HG02588 (cell line): ENCODE measurements at regions not wholly inside any gene's neighbourhood (a gene's known extent, or its start where the extent isn't known, plus 50 kb on each side); places are given as distances from the start of the nearest gene placed in this dataset.

Experiments
- ATAC-seq: cut with Tn5 transposase; IDR thresholded peaks from one replicate; pipeline ENCODE4 v1.9.1; 2021; ENCODE audit warnings: mild to moderate bottlenecking, moderate library complexity; ENCODE audit not compliant: unreplicated experiment

DNA sequence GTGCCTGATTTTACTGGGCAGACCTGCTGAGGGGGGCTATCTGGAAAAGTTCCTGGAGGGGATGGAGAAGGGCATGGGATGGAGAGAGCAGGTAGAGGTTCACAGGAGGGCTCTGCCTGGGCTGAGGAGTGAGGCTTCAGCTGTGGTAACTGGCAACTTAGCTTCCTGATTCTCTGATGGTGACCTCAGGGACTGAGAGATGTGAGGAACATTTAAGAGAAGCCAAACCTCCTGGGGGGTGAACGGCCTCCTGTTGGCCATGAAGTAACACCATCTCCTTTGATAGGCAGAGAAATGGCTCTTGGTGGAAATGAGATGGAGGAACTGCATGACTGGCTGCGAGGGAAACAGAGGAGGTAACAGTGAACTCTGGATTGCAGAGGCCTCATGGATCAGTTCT, 97.3 kb upstream of the ROPN1 start:
- ATAC-seq = no peak

DNA sequence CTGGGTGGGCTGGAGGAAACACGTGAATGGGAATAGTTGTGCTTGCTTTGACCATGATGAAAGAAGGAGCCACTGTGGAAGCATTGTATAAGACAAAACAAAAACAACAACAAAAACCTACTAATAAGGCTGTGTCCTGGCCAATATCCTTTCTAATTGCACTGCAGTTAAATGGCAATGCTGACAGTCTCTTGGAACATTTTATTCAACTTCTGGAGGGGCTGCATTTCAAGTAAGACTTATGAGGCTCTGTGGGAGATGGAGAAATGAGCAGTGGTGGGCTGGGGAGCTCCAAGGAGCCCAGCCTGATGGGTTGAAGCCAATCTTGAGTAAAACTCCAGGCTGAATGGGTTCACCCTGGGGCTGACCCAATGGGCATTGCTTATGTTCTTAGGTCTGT, 99.8 kb upstream of the ROPN1 start:
- ATAC-seq = no peak

DNA sequence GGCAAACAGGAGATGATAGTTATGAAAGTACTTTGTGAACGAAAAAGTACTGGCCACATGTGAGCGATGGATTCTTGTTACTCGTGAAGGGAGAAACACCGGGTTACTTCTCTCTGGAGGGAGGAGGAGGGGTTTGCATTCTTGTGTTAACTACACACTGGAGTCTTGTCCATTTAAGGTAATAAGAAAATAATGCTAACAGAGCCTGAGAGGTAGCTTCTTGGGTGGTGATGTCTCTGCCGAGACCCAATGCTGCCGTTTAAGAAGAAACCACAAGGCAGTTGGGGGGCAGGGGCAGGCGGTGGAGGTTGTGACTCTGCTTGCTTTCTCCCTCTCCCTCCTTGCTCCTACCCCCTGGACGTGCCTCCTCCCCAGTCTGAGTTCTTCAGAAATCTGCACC, 100.9 kb upstream of the ROPN1 start:
- no peak for ATAC-seq

DNA sequence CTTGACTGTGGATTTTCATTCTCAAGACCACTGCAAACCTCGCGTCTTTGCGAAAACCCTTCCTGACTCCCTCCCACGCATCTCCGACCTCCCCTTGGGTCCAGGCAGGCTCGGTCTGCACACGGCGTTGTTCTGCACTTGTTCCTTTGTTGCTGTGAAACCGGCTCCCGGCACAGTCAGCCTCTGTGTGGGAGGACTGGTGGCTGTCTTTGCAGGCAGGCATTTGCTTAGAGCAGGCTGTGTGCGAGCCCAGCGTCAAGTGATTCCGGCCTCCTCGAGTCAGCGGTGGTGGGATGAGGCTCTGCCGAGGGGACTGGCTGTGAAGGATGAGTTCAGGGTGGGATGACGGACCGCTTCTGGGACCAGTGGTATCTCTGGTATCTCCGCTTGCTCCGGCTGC, 102.6 kb upstream of the ROPN1 start:
- ATAC-seq = no peak

DNA sequence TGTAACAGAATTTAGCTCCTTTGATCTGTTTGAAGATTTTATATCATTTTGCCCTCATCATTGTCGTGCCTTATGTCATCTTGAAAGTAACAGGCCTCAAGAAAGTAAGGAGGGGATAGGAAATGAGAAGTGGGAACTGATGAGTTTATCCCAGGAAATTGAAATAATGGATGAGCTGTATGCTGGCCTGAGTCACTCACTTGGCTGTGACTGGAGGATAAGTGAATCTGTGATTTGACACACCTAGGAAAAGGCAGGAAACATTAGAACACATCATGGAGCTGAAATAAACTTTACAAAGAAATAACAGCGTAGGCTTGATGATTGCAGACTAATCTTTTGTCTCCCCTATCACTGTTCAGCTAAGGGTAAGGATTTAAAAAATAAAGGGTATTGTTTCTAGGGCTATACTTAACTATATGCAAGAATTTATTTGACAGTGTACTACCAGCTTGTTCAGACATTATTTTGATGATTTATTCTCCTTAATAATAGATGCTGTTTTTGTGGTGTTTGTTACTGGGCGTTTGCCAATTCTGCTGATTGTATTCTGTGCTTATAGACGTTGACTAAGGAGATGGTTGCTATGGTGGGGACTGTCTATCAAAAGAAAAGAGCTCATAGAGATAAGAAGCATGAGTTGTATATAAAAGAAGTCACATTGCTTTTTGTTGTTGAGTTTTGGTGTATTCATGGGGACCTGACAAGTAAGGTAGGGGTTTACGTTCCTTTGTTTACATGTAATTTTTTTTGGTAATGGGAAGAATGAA, 105.6 kb upstream of the ROPN1 start:
- no peak for ATAC-seq

GRCh38 chr3:124101643-124102042, 109.7 kb upstream of the ROPN1 start:
- ATAC-seq = no peak

- no peak for ATAC-seq
Observed at GRCh38 chr3:124107104-124107890, 115.4 kb upstream of the ROPN1 start.

GRCh38 chr3:124108446-124108845, 116.5 kb upstream of the ROPN1 start:
- ATAC-seq = no peak

GRCh38 chr3:124113485-124113884, 121.6 kb upstream of the ROPN1 start:
- ATAC-seq = no peak

DNA sequence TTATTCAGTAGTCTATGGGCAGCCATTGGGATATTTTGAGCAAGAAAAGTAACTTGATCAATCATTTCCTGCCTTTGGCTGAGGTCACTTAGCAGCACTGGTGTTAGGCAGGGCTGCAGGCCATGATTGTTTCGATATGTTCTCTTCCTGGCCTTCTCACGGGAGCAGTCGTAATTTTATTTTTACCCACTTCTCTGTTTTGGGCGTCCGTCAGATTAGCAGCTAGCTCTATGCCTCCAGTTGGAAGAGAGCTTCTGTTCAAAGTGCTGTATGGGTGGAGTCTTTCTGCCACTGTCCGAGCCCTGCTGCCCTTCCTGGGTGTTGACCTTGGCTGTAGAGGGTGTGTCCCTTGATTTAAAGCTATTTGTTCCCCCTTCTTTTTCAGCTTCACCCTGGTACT, 123.4 kb upstream of the ROPN1 start:
- no peak for ATAC-seq

GRCh38 chr3:124115956-124116355, 124.0 kb upstream of the ROPN1 start:
- no peak for ATAC-seq

DNA sequence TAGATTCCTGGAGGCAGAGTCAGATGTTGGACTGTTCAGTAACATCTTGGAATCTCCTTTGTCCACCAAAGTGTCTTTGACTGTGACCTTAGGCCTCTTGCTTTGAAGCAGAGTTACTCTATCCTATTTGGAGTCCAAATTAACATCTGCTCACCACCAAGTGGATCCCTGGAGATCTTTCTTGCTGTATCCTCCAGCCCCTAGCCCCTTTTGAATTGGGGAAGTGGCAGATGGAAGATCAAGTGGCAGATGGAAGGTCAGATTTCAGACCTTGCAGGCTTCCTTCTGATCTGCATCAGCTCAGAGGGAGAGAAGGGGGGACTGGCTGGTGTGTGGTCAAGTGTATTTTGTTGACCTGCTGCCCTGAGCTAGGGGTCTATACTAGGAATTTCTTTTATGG, 125.0 kb upstream of the ROPN1 start:
- ATAC-seq = no peak

- ATAC-seq = no peak
Observed at GRCh38 chr3:124117486-124117885, 125.6 kb upstream of the ROPN1 start.

DNA sequence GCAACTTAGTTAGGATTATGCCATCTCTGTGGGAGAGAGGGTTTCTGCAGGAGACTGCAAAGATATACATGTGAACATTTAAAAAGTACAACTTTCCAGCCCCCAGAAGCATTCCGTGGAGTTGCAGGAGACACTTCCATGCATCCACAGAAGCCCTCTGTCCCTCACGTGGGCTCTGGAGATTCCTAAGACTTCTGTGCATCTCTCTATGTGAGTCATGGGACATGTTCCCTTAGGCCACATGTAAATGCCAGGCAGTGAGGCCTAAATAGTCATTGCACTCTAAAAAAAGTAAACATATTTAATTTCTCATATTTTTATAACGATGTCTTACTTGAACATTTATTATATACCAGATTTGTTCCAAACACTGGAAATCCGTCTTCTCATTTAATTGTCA, 126.5 kb upstream of the ROPN1 start:
- no peak for ATAC-seq

- ATAC-seq = no peak
Observed at GRCh38 chr3:124119056-124119716, 127.3 kb upstream of the ROPN1 start.

- ATAC-seq = no peak
Observed at GRCh38 chr3:124121379-124122312, 129.7 kb upstream of the ROPN1 start.

GRCh38 chr3:124125315-124125714, 133.4 kb upstream of the ROPN1 start:
- no peak for ATAC-seq

GRCh38 chr3:124126436-124127023, 134.6 kb upstream of the ROPN1 start:
- no peak for ATAC-seq

- ATAC-seq = no peak
Observed at GRCh38 chr3:124131158-124131557, 139.2 kb upstream of the ROPN1 start.

GRCh38 chr3:124131580-124131979, 139.7 kb upstream of the ROPN1 start:
- ATAC-seq = no peak
